ENCODE measurements at regions not wholly inside any gene's neighbourhood (a gene's known extent, or its start where the extent isn't known, plus 50 kb on each side); places are given as distances from the start of the nearest gene placed in this dataset.
A peak's percentile ranks its signal among the peaks of the same experiment; 100 is the strongest.

DNA sequence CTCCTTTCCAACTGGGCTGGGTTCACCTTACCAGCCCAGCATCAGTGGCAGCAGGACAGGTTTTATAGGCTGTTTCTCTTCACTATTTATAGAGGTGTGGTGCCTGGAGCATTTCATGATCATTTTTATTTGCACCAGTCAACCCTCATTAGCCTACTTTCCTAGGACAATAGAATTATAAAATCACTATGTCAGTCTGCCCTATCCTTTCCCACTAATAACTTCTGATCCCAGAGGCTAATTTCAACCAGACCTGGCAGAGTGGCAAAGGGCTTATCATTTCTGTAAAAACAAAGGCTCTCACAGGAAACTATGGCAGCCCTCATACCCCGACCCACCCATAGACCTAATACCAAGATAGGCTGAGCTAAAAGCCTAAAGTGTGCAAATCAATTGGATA is 243.5 kb upstream of the TMEFF2 start:
- Mint-ChIP-seq H3K4me3 (no peak overlapping the region), H3K27ac (no peak overlapping the region), H3K36me3 (ENCODE audit: low read depth) (no peaks in the 10 kb centered on the region), H3K4me1 (no peaks in the 10 kb centered on the region), H3K9me3 (no peaks in the 10 kb centered on the region), H3K27me3 (ENCODE audit: low read depth) (no peaks in the 10 kb centered on the region)
- TF ChIP-seq, protein P1, sequence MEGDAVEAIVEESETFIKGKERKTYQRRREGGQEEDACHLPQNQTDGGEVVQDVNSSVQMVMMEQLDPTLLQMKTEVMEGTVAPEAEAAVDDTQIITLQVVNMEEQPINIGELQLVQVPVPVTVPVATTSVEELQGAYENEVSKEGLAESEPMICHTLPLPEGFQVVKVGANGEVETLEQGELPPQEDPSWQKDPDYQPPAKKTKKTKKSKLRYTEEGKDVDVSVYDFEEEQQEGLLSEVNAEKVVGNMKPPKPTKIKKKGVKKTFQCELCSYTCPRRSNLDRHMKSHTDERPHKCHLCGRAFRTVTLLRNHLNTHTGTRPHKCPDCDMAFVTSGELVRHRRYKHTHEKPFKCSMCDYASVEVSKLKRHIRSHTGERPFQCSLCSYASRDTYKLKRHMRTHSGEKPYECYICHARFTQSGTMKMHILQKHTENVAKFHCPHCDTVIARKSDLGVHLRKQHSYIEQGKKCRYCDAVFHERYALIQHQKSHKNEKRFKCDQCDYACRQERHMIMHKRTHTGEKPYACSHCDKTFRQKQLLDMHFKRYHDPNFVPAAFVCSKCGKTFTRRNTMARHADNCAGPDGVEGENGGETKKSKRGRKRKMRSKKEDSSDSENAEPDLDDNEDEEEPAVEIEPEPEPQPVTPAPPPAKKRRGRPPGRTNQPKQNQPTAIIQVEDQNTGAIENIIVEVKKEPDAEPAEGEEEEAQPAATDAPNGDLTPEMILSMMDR (IDR thresholded peaks at IDR 0.05; ENCODE audit: unreplicated experiment in 3 of 3): no peak

GRCh38 chr2:192437653-192438052 is 242.9 kb upstream of the TMEFF2 start:
- TF ChIP-seq, protein P1 (IDR thresholded peaks at IDR 0.05; ENCODE audit: unreplicated experiment in 3 of 3): no peak
- no peaks in the 10 kb centered on the region for H3K4me1 Mint-ChIP-seq
- no peak overlapping the region for H3K27ac Mint-ChIP-seq
- H3K27me3 Mint-ChIP-seq (ENCODE audit: low read depth): no peaks in the 10 kb centered on the region
- no peaks in the 10 kb centered on the region for H3K36me3 Mint-ChIP-seq (ENCODE audit: low read depth)
- H3K4me3 Mint-ChIP-seq: no peak overlapping the region
- H3K9me3 Mint-ChIP-seq: no peaks in the 10 kb centered on the region

- Mint-ChIP-seq H3K36me3 (ENCODE audit: low read depth) (no peaks in the 10 kb centered on the region), H3K4me3 (no peak overlapping the region), H3K27ac (no peak overlapping the region), H3K9me3 (peaks cover 4% of the 10 kb centered on the region), H3K27me3 (ENCODE audit: low read depth) (no peaks in the 10 kb centered on the region), H3K4me1 (peaks cover 5% of the 10 kb centered on the region)
- TF ChIP-seq, protein P1 (IDR thresholded peaks at IDR 0.05; ENCODE audit: unreplicated experiment in 3 of 3): no peak
Observed at GRCh38 chr2:192424243-192424642, 229.5 kb upstream of the TMEFF2 start.

GRCh38 chr2:192419786-192420185 is 225.1 kb upstream of the TMEFF2 start:
- peaks cover 4% of the 10 kb centered on the region for H3K9me3 Mint-ChIP-seq
- no peaks in the 10 kb centered on the region for H3K27me3 Mint-ChIP-seq (ENCODE audit: low read depth)
- H3K27ac Mint-ChIP-seq: peak overlapping the region; percentile 14 to 44 (median 21)
- no peak overlapping the region for H3K4me3 Mint-ChIP-seq
- peaks cover 11% of the 10 kb centered on the region for H3K4me1 Mint-ChIP-seq
- TF ChIP-seq, protein P1 (IDR thresholded peaks at IDR 0.05; ENCODE audit: unreplicated experiment in 3 of 3): no peak
- H3K36me3 Mint-ChIP-seq (ENCODE audit: low read depth): no peaks in the 10 kb centered on the region

- TF ChIP-seq, protein P1 (IDR thresholded peaks at IDR 0.05; ENCODE audit: unreplicated experiment in 3 of 3): no peak
- H3K27ac Mint-ChIP-seq: peak overlapping the region; percentile 9 to 15 (median 11)
- peaks cover 4% of the 10 kb centered on the region for H3K27me3 Mint-ChIP-seq (ENCODE audit: low read depth)
- H3K9me3 Mint-ChIP-seq: peaks cover 7% of the 10 kb centered on the region
- no peaks in the 10 kb centered on the region for H3K36me3 Mint-ChIP-seq (ENCODE audit: low read depth)
- no peak overlapping the region for H3K4me3 Mint-ChIP-seq
- H3K4me1 Mint-ChIP-seq: peaks cover 19% of the 10 kb centered on the region
Observed at GRCh38 chr2:192416060-192416459, 221.3 kb upstream of the TMEFF2 start.

DNA sequence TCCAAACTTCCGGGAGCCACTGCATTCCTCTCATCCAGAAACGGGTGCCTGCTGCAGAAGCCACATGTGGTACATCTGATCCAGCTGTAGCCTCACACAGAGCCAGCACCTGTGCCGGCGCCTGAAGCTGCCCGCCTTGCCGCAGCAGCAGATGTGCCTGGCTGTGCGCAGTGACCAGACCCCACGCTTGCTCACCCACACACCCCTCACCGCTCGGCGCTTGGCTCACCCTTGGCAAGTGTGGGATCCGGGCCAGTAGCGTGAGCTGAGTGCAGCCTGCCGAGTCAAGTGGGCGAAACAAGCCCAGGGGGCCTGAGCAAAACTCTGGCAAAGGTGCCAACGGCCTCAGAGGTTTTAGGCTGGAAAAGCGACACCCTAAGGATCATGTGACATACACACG is 220.1 kb upstream of the TMEFF2 start:
- TF ChIP-seq, protein P1 (IDR thresholded peaks at IDR 0.05; ENCODE audit: unreplicated experiment in 3 of 3): no peak
- no peak overlapping the region for H3K27ac Mint-ChIP-seq
- H3K36me3 Mint-ChIP-seq (ENCODE audit: low read depth): no peaks in the 10 kb centered on the region
- peaks cover 3% of the 10 kb centered on the region for H3K9me3 Mint-ChIP-seq
- H3K4me1 Mint-ChIP-seq: peaks cover 17% of the 10 kb centered on the region
- H3K27me3 Mint-ChIP-seq (ENCODE audit: low read depth): peaks cover 4% of the 10 kb centered on the region
- no peak overlapping the region for H3K4me3 Mint-ChIP-seq
